K562 (cell line): ENCODE measurements at regions not wholly inside any gene's neighbourhood (a gene's known extent, or its start where the extent isn't known, plus 50 kb on each side); places are given as distances from the start of the nearest gene placed in this dataset.

Source experiments
- ATAC-seq: fragments of 200-7000 bp; cut with Tn5 transposase; 3 replicates; pipeline ENCODE4 v1.9.1; 2020; ENCODE audit warnings: moderate library complexity
- BruUV-seq: library from RNA; stranded (reverse); fragments of 400-500 nt; replicated peaks from 2 replicates; lab custom pipeline; 2021; lab: Mats Ljungman, UMichigan
- CTCF ChIA-PET: fragments of 300-600 bp; formaldehyde crosslinking; extraction: SDS; loops from one replicate; lab custom pipeline; 2021; ENCODE audit warnings: low intra/inter-chr PET ratio; lab: Yijun Ruan, JAX
- POLR2A ChIA-PET: fragments of 300-600, 350-650 bp; sonication (Branson Sonifier 250); formaldehyde crosslinking; extraction: SDS; loops from one replicate; lab custom pipeline; 2021; ENCODE audit warnings: antibody characterized with exemption, inconsistent platforms; lab: Yijun Ruan, JAX
- DNase-seq, 4 experiments: peaks; one replicate each; pipeline versions ENCODE4 v3.0.0 to v3.0.0-alpha.2; 2011 to 2018; ENCODE audit warnings: low spot score in 3 of 4, mixed read lengths in 3 of 4; ENCODE audit errors: extremely low read depth in 1 of 4
- FAIRE-seq: peaks from 2 replicates; lab custom pipeline; 2011; peaks lifted over from hg19 to GRCh38; lab: Jason Lieb, UNC
- H2AFZ ChIP-seq: 2 replicates; pipeline ENCODE4 v1.6.0; 2011; ENCODE audit warnings: low read depth, low read length, control low read depth, inconsistent platforms
- H3K27ac ChIP-seq: fragments of 200-600 bp; 3 replicates; pipeline ENCODE4 v1.8.0; 2011; ENCODE audit warnings: low read depth, mild to moderate bottlenecking, control low read depth, inconsistent platforms, low read length, moderate library complexity, mixed read lengths; ENCODE audit errors: extremely low read depth
- H3K27me3 ChIP-seq, 2 experiments: fragments of 300-600 bp in 1 of 2; 2 replicates in 1 of 2; 3 replicates in 1 of 2; pipeline versions ENCODE4 v1.6.0 to v1.8.0; 2011; ENCODE audit warnings: inconsistent platforms in 2 of 2, low read length in 2 of 2, mild to moderate bottlenecking in 1 of 2, mixed read lengths in 1 of 2, moderate library complexity in 1 of 2; ENCODE audit not compliant: control insufficient read depth in 2 of 2, insufficient read depth in 2 of 2
- H3K36me3 ChIP-seq: fragments of 300-600 bp; 3 replicates; pipeline ENCODE4 v1.8.0; 2011; ENCODE audit warnings: mild to moderate bottlenecking, low read length, inconsistent platforms; ENCODE audit not compliant: control insufficient read depth, insufficient read depth
- H3K4me1 ChIP-seq, 2 experiments: fragments of 200-600 bp in 1 of 2; replicated peaks in 1 of 2; 2 replicates in 1 of 2; 3 replicates in 1 of 2; pipeline versions ENCODE4 v1.5.1 to v1.8.0; 2011; ENCODE audit warnings: inconsistent platforms in 2 of 2, low read length in 2 of 2, mild to moderate bottlenecking in 1 of 2, mixed read lengths in 1 of 2, moderate library complexity in 1 of 2; ENCODE audit not compliant: control insufficient read depth in 2 of 2, insufficient read depth in 2 of 2
- H3K4me2 ChIP-seq: 2 replicates; pipeline ENCODE4 v1.6.1; 2011; ENCODE audit warnings: low read length, control low read depth, inconsistent platforms, mixed read lengths; ENCODE audit not compliant: insufficient read depth
- H3K4me3 ChIP-seq: fragments of 200-600 bp; sonication (generic), shearing (Covaris generic); 2 replicates; pipeline ENCODE4 v1.5.1; 2016; ENCODE audit warnings: control low read depth, inconsistent platforms
- H3K79me2 ChIP-seq: fragments of 200-600 bp; 3 replicates; pipeline ENCODE4 v1.8.0; 2011; ENCODE audit warnings: low read length, inconsistent platforms; ENCODE audit not compliant: control insufficient read depth, insufficient read depth
- H3K9ac ChIP-seq, 2 experiments: 2 replicates each; pipeline versions ENCODE4 v1.6.0 to v1.6.1; 2011; ENCODE audit warnings: low read depth in 2 of 2, low read length in 2 of 2, control low read depth in 1 of 2, inconsistent platforms in 1 of 2, mild to moderate bottlenecking in 1 of 2, mixed read lengths in 1 of 2; ENCODE audit not compliant: insufficient read depth in 1 of 2
- H3K9me1 ChIP-seq: one replicate; pipeline ENCODE4 v1.6.0; 2011; ENCODE audit warnings: inconsistent platforms, mild to moderate bottlenecking, low read length, moderate library complexity; ENCODE audit not compliant: control insufficient read depth, insufficient read depth
- H3K9me3 ChIP-seq: replicated peaks from 2 replicates; pipeline ENCODE4 v1.5.1; 2011; ENCODE audit warnings: low read depth, low read length, inconsistent platforms; ENCODE audit not compliant: control insufficient read depth, insufficient read depth
- H4K20me1 ChIP-seq: replicated peaks from 2 replicates; pipeline ENCODE4 v1.6.1; 2011; ENCODE audit warnings: low read length, inconsistent platforms, mixed read lengths; ENCODE audit not compliant: control insufficient read depth, insufficient read depth
- GTF2E2 ChIP-seq: fragments of 200-800 bp; sonication (Bioruptor generic); IDR thresholded peaks from 2 replicates; pipeline ENCODE4 v1.6.1; 2016; ENCODE audit warnings: missing genetic modification characterization, missing compliant biosample characterization
- HDGF ChIP-seq: fragments of 450-650 bp; IDR thresholded peaks from 2 replicates; pipeline ENCODE4 v1.6.1; 2016
- HSF4 ChIP-seq: fragments of 250-450 bp; sonication (Bioruptor Pico); IDR thresholded peaks from 2 replicates; pipeline ENCODE4 v2.1.2; 2022; ENCODE audit warnings: mild to moderate bottlenecking, moderate library complexity, borderline replicate concordance
- NCOA2 ChIP-seq, 2 experiments: fragments of 450-650 bp; IDR thresholded peaks; 2 replicates each; pipeline ENCODE4 v1.6.1; 2018; ENCODE audit warnings: mild to moderate bottlenecking in 2 of 2, moderate library complexity in 1 of 2; ENCODE audit not compliant: partially characterized antibody in 2 of 2
- NFATC3 ChIP-seq: fragments of 450-650 bp; IDR thresholded peaks from 2 replicates; pipeline ENCODE4 v1.6.1; 2017; ENCODE audit warnings: mild to moderate bottlenecking
- POLR2H ChIP-seq: IDR thresholded peaks from 2 replicates; pipeline ENCODE4 v1.6.1; 2016; ENCODE audit warnings: missing genetic modification characterization, low read depth, mild to moderate bottlenecking, control low read depth, missing compliant biosample characterization, moderate library complexity
- RBM15 ChIP-seq: fragments of 200-400 bp; formaldehyde crosslinking; IDR thresholded peaks from 2 replicates; pipeline ENCODE4 v1.6.1; 2018; ENCODE audit warnings: mild to moderate bottlenecking, low read length, moderate library complexity; ENCODE audit not compliant: insufficient read depth
- SMAD2 ChIP-seq: fragments of 150-350 bp; IDR thresholded peaks from 2 replicates; pipeline ENCODE4 v1.6.1; 2014; ENCODE audit warnings: low read depth, mild to moderate bottlenecking, low read length
- TEAD2 ChIP-seq: fragments of 450-650 bp; IDR thresholded peaks from 2 replicates; pipeline ENCODE4 v1.6.1; 2016; ENCODE audit warnings: missing genetic modification characterization, control low read depth, missing compliant biosample characterization
- ZBED1 ChIP-seq: IDR thresholded peaks from 2 replicates; pipeline ENCODE4 v1.6.1; 2014
- ZNF644 ChIP-seq: fragments of 200-800 bp; sonication (Bioruptor generic); IDR thresholded peaks from 2 replicates; pipeline ENCODE4 v1.6.1; 2016; ENCODE audit warnings: low read depth, missing genetic modification characterization, missing compliant biosample characterization
- ZNF780A ChIP-seq: fragments of 250-450 bp; sonication (Bioruptor Pico); IDR thresholded peaks from 2 replicates; pipeline ENCODE4 v1.5.0; 2021; ENCODE audit warnings: mild to moderate bottlenecking
- WGBS: fragments of 100-300 bp; shearing (Covaris generic); methylation state at CpG from one replicate; pipeline ENCODE4 v1.1.6; 2016; ENCODE audit warnings: low coverage, mixed read lengths; ENCODE audit not compliant: insufficient coverage; ENCODE audit errors: missing lambda C conversion rate; 5-methylcytosine and 5-hydroxymethylcytosine counted together
- in situ Hi-C: fragments of 300-500 bp; cut with MboI; formaldehyde crosslinking; loops from 4 replicates; pipeline ENCODE4 v1.15.0; 2018; ENCODE audit warnings: inconsistent platforms, mixed read lengths
- intact Hi-C: fragments of 100-400 bp; cut with micrococcal nuclease; formaldehyde crosslinking; loops from 2 replicates; pipeline ENCODE4 v1.14.2; 2022
- TF ChIP-seq, protein P1 (sequence below): fragments of 200-800 bp; sonication (Bioruptor generic); IDR thresholded peaks from 2 replicates; pipeline ENCODE4 v1.6.1; 2016; ENCODE audit warnings: missing genetic modification characterization, missing compliant biosample characterization
- TF ChIP-seq, protein P2 (sequence below): fragments of 450-650 bp; conservative IDR thresholded peaks from 2 replicates; pipeline ENCODE4 v1.6.1; 2016; ENCODE audit warnings: missing genetic modification characterization, low read depth, mild to moderate bottlenecking, control low read depth, missing compliant biosample characterization
- TF ChIP-seq, protein P3 (sequence below): fragments of 250-450 bp; sonication (Bioruptor Pico); IDR thresholded peaks from 2 replicates; pipeline ENCODE4 v1.4.0; 2020; ENCODE audit warnings: mild to moderate bottlenecking, moderate library complexity

DNA sequence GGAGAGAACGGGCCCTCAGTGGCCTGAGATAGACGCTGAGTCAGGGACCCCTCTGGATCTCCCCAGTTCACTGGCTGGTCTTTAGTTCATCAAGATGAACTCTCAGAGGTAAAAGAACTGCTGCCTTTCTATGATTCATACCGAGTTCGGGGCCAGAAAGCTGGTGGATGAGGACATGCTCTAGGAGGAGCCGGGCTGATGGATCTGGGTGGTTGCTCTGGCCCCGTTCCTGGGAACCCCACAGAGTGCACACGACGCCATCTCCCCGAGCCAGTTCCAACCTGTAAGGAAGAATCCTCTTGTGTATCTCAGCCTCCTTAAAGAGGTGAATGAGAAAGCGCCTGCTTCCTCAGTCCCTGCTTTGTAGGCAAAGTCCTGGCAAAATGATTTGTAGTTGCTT is 142.6 kb upstream of the PDE10A start (continued):
- TF ChIP-seq SMAD2: no peak
- TF ChIP-seq ZBED1: no peak
- TF ChIP-seq, protein P1, sequence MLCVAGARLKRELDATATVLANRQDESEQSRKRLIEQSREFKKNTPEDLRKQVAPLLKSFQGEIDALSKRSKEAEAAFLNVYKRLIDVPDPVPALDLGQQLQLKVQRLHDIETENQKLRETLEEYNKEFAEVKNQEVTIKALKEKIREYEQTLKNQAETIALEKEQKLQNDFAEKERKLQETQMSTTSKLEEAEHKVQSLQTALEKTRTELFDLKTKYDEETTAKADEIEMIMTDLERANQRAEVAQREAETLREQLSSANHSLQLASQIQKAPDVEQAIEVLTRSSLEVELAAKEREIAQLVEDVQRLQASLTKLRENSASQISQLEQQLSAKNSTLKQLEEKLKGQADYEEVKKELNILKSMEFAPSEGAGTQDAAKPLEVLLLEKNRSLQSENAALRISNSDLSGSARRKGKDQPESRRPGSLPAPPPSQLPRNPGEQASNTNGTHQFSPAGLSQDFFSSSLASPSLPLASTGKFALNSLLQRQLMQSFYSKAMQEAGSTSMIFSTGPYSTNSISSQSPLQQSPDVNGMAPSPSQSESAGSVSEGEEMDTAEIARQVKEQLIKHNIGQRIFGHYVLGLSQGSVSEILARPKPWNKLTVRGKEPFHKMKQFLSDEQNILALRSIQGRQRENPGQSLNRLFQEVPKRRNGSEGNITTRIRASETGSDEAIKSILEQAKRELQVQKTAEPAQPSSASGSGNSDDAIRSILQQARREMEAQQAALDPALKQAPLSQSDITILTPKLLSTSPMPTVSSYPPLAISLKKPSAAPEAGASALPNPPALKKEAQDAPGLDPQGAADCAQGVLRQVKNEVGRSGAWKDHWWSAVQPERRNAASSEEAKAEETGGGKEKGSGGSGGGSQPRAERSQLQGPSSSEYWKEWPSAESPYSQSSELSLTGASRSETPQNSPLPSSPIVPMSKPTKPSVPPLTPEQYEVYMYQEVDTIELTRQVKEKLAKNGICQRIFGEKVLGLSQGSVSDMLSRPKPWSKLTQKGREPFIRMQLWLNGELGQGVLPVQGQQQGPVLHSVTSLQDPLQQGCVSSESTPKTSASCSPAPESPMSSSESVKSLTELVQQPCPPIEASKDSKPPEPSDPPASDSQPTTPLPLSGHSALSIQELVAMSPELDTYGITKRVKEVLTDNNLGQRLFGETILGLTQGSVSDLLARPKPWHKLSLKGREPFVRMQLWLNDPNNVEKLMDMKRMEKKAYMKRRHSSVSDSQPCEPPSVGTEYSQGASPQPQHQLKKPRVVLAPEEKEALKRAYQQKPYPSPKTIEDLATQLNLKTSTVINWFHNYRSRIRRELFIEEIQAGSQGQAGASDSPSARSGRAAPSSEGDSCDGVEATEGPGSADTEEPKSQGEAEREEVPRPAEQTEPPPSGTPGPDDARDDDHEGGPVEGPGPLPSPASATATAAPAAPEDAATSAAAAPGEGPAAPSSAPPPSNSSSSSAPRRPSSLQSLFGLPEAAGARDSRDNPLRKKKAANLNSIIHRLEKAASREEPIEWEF (CRISPR knock-in tag): no peak
- TF ChIP-seq ZNF644 (tag): no peak

DNA sequence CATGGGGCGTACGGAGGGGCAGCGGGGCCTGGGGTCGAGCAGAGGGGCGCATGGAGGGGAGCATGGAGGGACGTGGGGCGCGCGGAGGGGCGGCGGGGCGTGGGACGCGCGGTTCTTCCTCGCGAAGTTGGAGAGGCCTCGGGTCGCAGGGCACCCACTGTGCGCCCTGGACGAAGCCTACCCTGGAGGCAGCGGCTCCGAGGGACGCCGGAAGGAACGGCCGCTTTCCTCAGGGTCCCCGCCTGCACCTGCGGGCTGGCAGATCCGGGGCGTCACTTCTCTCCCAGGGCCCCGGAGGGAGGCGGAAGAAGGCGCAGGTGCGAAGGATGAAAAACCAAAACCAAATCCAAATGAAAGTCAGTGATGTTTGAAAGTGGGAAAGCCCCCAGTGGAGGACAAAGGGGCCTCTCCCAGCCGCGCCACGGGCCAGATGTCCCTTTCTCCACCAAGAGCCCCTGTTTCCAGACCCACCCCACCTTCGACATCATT is 142.1 kb upstream of the PDE10A start:
- Histone ChIP-seq H3K9ac (no peak overlapping the region), H4K20me1 (no peaks in the 10 kb centered on the region), H3K9me3 (no peaks in the 10 kb centered on the region), H3K4me3 (no peak overlapping the region), H3K27ac (no peak overlapping the region), H3K4me2 (no peak overlapping the region), H2AFZ (no peak overlapping the region), H3K79me2 (no peaks in the 10 kb centered on the region), H3K4me1 (no peaks in the 10 kb centered on the region), H3K36me3 (no peaks in the 10 kb centered on the region), H3K9me1 (no peaks in the 10 kb centered on the region), H3K27me3 (peaks cover 0 to 10% of the 10 kb centered on the region in 2 experiments; a peak in 2 of 5 replicates)
- no peak for ATAC-seq
- in situ Hi-C loops (no loop called here), intact Hi-C loops (no loop called here)
- BruUV-seq: no TSS peak
- no peak for FAIRE-seq
- CTCF ChIA-PET: no interaction called here
- POLR2A ChIA-PET: no interaction called here
- 1% methylated on average over 33 of the region's 39 CpGs for WGBS
- no peak for DNase-seq
- TF ChIP-seq NCOA2 (IDR thresholded peaks at IDR 0.05; ENCODE audit: partially characterized antibody in 2 of 2) (no peak), HSF4 (CRISPR knock-in tag) (no peak), TEAD2 (tag) (no peak), HDGF (no peak), GTF2E2 (tag) (no peak), RBM15 (no peak), NFATC3 (no peak), ZNF780A (no peak), POLR2H (tag) (no peak)
- TF ChIP-seq, protein P2, sequence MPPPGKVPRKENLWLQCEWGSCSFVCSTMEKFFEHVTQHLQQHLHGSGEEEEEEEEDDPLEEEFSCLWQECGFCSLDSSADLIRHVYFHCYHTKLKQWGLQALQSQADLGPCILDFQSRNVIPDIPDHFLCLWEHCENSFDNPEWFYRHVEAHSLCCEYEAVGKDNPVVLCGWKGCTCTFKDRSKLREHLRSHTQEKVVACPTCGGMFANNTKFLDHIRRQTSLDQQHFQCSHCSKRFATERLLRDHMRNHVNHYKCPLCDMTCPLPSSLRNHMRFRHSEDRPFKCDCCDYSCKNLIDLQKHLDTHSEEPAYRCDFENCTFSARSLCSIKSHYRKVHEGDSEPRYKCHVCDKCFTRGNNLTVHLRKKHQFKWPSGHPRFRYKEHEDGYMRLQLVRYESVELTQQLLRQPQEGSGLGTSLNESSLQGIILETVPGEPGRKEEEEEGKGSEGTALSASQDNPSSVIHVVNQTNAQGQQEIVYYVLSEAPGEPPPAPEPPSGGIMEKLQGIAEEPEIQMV: no peak
- TF ChIP-seq, protein P3, sequence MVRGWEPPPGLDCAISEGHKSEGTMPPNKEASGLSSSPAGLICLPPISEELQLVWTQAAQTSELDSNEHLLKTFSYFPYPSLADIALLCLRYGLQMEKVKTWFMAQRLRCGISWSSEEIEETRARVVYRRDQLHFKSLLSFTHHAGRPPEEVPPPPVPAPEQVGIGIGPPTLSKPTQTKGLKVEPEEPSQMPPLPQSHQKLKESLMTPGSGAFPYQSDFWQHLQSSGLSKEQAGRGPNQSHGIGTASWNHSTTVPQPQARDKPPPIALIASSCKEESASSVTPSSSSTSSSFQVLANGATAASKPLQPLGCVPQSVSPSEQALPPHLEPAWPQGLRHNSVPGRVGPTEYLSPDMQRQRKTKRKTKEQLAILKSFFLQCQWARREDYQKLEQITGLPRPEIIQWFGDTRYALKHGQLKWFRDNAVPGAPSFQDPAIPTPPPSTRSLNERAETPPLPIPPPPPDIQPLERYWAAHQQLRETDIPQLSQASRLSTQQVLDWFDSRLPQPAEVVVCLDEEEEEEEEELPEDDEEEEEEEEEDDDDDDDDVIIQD (CRISPR knock-in tag): no peak
